Suprapubic skin (tissue), 4 donors: ENCODE measurements at regions not wholly inside any gene's neighbourhood (a gene's known extent, or its start where the extent isn't known, plus 50 kb on each side); places are given as distances from the start of the nearest gene placed in this dataset.

ENCODE experiments used
- EP300 ChIP-seq: sonication (generic); formaldehyde crosslinking; IDR thresholded peaks from one replicate; pipeline ENCODE4 v1.6.1; 2017; ENCODE audit warnings: antibody characterized with exemption
- POLR2A ChIP-seq, 2 donors: fragments of 450-650 bp; IDR thresholded peaks; one replicate each; pipeline ENCODE4 v1.6.1; 2017; ENCODE audit warnings: antibody characterized with exemption in 2 of 2, mild to moderate bottlenecking in 2 of 2, moderate library complexity in 2 of 2
- POLR2AphosphoS5 ChIP-seq, 3 donors: sonication (generic); formaldehyde crosslinking; IDR thresholded peaks; one replicate each; pipeline ENCODE4 v1.6.1; 2017; ENCODE audit warnings: antibody characterized with exemption in 3 of 3
- TF ChIP-seq, protein P1 (sequence below), 2 donors: fragments of 200-600 bp in 1 of 2; fragments of 450-650 bp in 1 of 2; sonication (generic) in 1 of 2; IDR thresholded peaks; one replicate each; pipeline ENCODE4 v1.5.1; 2016 to 2019; ENCODE audit warnings: antibody characterized with exemption in 2 of 2, mild to moderate bottlenecking in 1 of 2, moderate library complexity in 1 of 2

GRCh38 chr16:86864586-86864985 is 286.2 kb downstream of the FOXL1 start:
- TF ChIP-seq, protein P1, sequence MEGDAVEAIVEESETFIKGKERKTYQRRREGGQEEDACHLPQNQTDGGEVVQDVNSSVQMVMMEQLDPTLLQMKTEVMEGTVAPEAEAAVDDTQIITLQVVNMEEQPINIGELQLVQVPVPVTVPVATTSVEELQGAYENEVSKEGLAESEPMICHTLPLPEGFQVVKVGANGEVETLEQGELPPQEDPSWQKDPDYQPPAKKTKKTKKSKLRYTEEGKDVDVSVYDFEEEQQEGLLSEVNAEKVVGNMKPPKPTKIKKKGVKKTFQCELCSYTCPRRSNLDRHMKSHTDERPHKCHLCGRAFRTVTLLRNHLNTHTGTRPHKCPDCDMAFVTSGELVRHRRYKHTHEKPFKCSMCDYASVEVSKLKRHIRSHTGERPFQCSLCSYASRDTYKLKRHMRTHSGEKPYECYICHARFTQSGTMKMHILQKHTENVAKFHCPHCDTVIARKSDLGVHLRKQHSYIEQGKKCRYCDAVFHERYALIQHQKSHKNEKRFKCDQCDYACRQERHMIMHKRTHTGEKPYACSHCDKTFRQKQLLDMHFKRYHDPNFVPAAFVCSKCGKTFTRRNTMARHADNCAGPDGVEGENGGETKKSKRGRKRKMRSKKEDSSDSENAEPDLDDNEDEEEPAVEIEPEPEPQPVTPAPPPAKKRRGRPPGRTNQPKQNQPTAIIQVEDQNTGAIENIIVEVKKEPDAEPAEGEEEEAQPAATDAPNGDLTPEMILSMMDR (IDR thresholded peaks at IDR 0.05), result no peak
- TF ChIP-seq POLR2AphosphoS5 (IDR thresholded peaks at IDR 0.05), result no peak
- no peak for TF ChIP-seq POLR2A (IDR thresholded peaks at IDR 0.05)
- no peak for TF ChIP-seq EP300
